ENCODE measurements at regions not wholly inside any gene's neighbourhood (a gene's known extent, or its start where the extent isn't known, plus 50 kb on each side); places are given as distances from the start of the nearest gene placed in this dataset.
"Not testable (repeated sequence)": the region's sequence is repeated elsewhere in the genome, so short reads cannot be mapped to it uniquely, and the experiment has no call there.

GRCh38 chr14:106393742-106394141, 867.4 kb downstream of the TMEM121 start:
- DNase-seq, result no peak

DNA sequence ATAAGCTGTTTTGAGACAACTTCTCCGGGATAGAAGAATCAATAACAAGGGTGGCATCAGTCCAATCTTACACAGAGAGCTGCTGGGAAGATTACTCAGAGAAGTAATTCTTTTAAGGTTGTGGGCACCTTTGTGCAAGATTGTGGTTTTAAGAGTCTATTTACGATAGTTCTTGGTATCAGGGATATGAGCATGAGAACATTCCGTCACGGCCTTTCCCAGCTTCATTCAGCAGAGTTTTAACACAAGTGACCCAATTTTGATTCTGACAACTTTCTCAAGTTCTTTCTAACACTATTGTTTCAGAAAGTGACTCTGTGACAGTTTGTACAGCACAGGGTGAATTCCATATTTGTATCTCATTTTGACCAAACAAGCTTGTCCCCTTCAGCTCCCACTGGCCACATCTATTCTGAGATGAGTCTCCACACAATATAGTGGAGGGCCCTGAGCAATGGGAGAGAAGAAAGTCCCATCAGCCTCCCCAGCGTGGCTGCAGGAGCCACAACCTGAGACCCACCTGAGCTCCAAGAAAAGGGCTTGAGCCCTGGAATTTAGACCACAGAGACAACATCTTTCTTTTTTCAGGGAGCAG, 869.2 kb downstream of the TMEM121 start:
- no peak for DNase-seq

GRCh38 chr14:106396999-106397398, 870.6 kb downstream of the TMEM121 start:
- no peak for DNase-seq

- not testable (repeated sequence) for DNase-seq
These were observed 872.5 kb downstream of the TMEM121 start for GRCh38 chr14:106398931-106399331.

GRCh38 chr14:106401316-106401715, 874.9 kb downstream of the TMEM121 start:
- DNase-seq, result not testable (repeated sequence)

GRCh38 chr14:106410229-106410628, 883.8 kb downstream of the TMEM121 start:
- not testable (repeated sequence) for DNase-seq

- DNase-seq, result no peak
These were observed 888.1 kb downstream of the TMEM121 start for GRCh38 chr14:106414464-106414863.

- peak; percentile 8 to 17 for DNase-seq
These were observed 891.1 kb downstream of the TMEM121 start for GRCh38 chr14:106417224-106418049.

GRCh38 chr14:106419376-106419965, 893.1 kb downstream of the TMEM121 start:
- DNase-seq, result no peak

GRCh38 chr14:106421431-106422033, 895.1 kb downstream of the TMEM121 start:
- peak in 1 of 2 experiments; percentile 21 for DNase-seq

DNA sequence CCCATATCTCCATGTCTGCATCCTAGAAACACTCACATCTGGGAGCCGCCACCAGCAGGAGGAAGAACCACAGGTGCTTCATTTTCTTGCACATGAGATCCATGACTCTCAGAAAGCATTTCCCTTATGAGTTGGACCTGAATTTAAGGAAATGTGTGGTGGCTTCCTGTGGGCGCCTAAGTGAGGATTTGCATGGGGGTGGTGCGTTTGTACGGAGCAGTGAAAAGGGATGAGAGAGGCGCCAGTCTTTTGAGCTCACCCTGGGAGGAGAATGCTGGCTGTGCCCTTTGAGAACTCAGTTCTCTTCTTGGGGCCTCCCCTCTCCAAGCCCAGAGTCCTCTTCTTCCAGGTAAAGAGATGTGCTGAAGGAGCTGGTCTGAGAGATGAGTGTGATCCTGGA, 895.7 kb downstream of the TMEM121 start:
- DNase-seq, result no peak

DNA sequence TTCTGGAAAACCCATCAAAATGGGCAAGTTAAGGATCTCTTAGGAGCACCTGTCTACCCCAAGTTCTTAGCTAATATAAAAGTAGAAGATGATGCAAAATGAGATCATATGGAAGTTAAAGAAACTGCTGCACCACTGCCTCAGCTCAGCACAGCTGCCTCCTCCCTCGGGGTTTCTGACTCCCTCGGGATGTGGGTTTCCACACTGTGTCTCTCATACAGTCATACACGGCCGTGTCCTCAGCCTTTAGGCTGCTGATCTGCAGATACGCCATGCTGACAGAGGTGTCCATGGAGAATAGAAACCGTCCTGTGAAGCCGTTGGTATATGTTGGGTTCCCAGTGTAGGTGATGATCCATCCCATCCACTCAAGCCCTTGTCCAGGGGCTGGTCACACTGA, 898.8 kb downstream of the TMEM121 start:
- not testable (repeated sequence) for DNase-seq

DNA sequence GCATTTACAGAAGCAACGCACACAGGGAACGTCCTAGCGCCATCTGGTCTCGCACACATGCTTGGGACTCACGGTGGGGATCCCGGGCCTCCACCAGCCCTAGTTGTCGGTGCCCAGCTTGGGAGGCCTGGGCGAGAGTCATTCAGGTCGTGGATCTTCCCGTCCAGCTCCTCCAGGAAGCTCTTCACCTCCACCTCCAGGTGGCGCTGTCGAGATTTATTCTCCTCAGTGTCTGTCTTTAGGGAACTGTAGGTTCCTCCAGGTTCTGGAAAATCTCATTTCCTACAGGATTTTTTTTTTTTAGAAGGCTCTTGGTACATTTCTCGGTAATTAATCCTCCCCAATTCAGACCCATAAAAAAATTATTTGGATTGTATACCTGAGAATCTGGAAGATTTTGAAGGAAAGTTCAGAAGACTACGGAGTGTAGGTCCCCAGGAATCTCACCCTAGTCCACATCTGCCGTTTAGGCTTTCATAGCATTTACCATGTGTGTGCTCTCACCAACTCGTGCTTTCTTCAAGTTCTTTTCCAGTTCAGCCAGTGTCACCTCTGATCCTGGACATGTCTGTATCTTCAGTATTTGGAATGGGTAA, 910.0 kb downstream of the TMEM121 start:
- DNase-seq, result peak; percentile 47 to 66

- DNase-seq, result no peak
These were observed 916.5 kb downstream of the TMEM121 start for GRCh38 chr14:106442857-106443256.

- DNase-seq, result no peak
These were observed 928.6 kb downstream of the TMEM121 start for GRCh38 chr14:106455026-106455425.

DNA sequence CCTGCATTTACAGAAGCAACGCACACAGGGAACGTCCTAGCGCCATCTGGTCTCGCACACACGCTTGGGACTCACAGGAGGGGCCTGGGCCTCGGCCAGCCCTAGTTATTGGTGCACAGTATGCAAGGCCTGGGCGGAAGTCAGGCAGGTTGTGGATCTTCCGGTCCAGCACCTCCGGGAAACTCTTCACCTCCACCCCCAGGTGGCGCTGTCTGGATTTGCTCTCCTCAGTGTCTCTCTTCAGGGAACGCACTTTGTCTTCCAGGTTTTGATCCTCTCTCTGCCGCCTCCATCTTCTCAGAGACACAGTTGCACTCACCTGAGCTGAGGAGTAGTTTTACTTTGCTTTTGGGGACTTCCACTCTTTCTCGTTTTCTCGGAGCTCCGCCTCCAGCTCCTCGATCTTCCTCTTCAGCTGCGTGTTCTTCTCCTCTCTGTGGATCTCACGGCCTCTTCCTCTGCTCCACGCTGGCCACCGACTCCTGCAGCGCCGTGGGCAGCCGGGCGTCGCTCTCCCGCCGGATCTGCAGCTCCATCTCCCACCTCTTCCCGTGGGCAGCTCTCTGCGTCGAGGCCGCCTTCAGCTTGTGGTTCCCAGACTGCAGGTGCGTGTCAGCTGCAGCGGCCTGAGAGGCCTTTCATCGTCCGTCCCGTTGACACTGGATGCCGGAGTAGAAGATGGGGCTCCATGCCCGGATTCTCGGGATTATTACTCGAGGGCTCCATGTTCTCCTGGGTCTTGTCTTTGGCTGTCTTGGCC, 933.8 kb downstream of the TMEM121 start:
- DNase-seq, result peak; percentile 1 to 17

DNA sequence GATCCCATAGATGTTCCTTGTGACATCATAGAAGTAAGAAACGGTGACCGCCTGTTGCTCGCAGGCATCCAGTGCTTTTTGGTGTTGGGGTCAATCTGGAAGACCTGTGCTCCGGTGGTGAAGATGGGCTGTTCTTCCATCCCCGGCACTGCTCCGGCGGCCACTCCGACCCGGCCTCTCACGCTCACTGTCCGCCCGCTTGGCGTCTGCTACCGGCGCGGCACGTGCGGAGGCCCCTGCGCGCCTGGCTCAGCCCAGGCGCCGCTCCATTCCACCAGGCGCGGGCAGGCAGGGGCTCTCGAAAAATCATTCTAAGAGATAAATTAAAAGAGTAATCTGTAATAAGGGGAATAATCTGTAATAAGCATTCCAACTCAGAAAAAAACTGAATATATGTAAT, 934.5 kb downstream of the TMEM121 start:
- no peak for DNase-seq

DNA sequence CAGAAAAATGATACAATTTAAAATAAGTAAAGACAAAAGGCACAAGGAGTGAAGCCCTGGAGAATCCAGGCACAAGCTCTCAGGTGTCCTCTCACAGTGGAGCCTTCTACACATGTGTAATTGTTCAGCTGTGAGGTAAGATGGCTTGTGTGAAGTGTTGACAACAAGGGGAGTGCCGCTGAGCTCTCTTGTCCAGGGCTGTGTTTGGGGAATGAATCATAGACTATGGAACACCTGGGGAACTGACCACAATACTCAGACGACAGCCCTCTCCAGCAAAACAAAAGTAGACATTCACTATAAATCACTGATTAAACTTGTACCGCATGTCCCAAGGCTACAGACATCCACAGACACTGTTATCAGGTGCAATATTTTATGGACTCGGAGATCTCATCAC, 940.1 kb downstream of the TMEM121 start:
- DNase-seq, result not testable (repeated sequence)

DNA sequence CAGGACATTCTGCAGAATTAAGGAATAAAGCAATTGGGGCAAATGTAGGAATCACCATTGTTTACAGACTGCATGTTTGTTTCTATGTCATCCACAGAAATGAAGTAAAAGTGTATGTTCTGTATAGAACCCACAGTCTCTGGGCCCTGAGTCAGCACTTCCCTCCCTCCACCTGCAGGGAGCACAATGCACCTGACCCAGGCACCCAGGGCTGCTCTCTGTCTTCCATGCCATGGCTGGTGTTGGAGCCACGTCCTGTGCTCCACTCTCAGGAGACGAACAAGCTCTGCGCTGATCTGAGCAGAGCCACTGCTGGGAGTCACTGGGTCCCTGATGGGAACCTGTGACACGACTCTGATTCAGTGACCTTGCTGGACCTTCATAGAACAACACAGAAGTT, 942.5 kb downstream of the TMEM121 start:
- not testable (repeated sequence) for DNase-seq

DNA sequence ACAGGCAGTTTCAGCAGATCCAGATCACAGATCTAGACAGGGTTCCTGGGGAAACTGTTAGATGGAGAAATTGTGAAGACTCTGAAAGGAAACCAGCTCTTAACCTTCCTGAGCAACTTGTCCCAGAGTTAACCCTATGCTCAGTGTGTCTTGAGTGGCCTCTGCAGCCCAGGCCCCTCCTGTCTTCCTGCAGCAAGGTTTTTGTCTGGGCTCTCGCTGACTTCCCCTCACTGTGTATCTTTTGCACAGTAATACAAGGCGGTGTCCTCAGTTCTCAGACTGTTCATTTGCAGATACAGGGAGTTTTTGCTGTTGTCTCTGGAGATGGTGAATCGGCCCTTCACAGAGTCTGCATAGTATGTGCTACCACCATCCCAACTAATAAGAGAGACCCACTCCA, 943.6 kb downstream of the TMEM121 start:
- DNase-seq, result not testable (repeated sequence)

GRCh38 chr14:106474261-106475028, 948.1 kb downstream of the TMEM121 start:
- not testable (repeated sequence) for DNase-seq

GRCh38 chr14:106475214-106475613, 948.8 kb downstream of the TMEM121 start:
- DNase-seq, result not testable (repeated sequence)
